HG02759 (cell line): ENCODE measurements at regions not wholly inside any gene's neighbourhood (a gene's known extent, or its start where the extent isn't known, plus 50 kb on each side); places are given as distances from the start of the nearest gene placed in this dataset.

ENCODE experiments used
- ATAC-seq: cut with Tn5 transposase; IDR thresholded peaks from one replicate; pipeline ENCODE4 v1.9.1; 2021; ENCODE audit warnings: mild to moderate bottlenecking, moderate library complexity; ENCODE audit not compliant: unreplicated experiment

GRCh38 chr4:121228848-121229247 lies 64.7 kb upstream of the TNIP3 start:
- no peak for ATAC-seq

- peak; percentile 87 for ATAC-seq
Observed at GRCh38 chr4:121227341-121227792, 63.2 kb upstream of the TNIP3 start.

GRCh38 chr4:121226362-121226761 lies 62.2 kb upstream of the TNIP3 start:
- no peak for ATAC-seq

GRCh38 chr4:121221608-121222007 lies 57.5 kb upstream of the TNIP3 start:
- ATAC-seq: no peak

- ATAC-seq: no peak
Observed at GRCh38 chr4:121221201-121221600, 57.1 kb upstream of the TNIP3 start.

- ATAC-seq: no peak
Observed at GRCh38 chr4:121220698-121221097, 56.6 kb upstream of the TNIP3 start.

GRCh38 chr4:121219227-121219626 lies 55.1 kb upstream of the TNIP3 start:
- ATAC-seq: no peak

GRCh38 chr4:121217351-121217750 lies 53.2 kb upstream of the TNIP3 start:
- ATAC-seq: no peak

GRCh38 chr4:121216461-121216860 lies 52.3 kb upstream of the TNIP3 start:
- ATAC-seq: no peak

GRCh38 chr4:121213940-121214339 lies 49.8 kb upstream of the TNIP3 start:
- no peak for ATAC-seq
